ENCODE measurements at regions not wholly inside any gene's neighbourhood (a gene's known extent, or its start where the extent isn't known, plus 50 kb on each side); places are given as distances from the start of the nearest gene placed in this dataset.

DNA sequence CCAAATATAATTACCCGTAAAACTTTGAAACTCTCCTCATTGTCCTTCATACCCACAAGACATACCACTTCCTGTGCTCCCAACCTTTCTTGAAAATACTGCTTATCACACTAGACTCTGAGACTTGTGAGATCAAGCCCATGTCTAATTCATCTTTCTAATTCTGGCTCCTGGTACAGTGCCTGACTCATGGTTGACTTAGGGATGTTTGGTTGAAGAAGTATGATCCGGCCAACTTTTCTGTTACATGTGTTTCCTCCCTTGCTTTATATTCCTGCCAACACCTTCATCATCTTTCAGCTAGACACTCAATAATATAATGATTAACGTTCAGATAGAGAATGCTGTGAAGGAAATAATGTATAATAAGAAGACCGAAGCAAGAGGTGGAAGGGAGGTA is 58.2 kb downstream of the MEX3B start:
- Mint-ChIP-seq H3K27me3 (peaks cover 7% of the 10 kb centered on the region), H3K9me3 (peaks cover 0 to 10% (median 4%) of the 10 kb centered on the region in 3 donors), H3K27ac (no peak overlapping the region), H3K36me3 (no peaks in the 10 kb centered on the region), H3K4me3 (no peak overlapping the region), H3K4me1 (peaks cover 0 to 1% (median 0%) of the 10 kb centered on the region in 3 donors)

GRCh38 chr15:81983497-81983896 is 62.3 kb downstream of the MEX3B start:
- Mint-ChIP-seq H3K27me3 (peaks cover 5% of the 10 kb centered on the region), H3K9me3 (peaks cover 0 to 9% (median 6%) of the 10 kb centered on the region in 3 donors)

DNA sequence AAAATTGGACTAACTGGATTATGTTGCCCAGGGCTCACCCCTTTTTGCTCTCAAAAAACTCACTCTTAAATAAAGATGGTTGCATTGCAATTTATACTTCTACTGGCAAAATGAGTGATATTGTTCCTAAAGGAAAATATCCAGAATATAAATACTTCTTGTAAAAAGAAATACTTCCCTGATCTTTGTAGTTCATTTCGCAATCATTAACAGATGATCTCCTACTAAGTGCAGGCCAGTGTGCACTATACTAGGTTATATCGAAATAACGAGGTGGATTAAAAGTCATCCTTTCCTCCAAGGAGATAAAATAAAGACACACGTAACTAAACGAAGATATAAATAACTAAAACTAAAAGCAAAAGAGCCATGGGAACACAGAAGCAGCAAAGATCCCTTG is 63.0 kb downstream of the MEX3B start:
- no peak overlapping the region for H3K4me3 Mint-ChIP-seq
- H3K27ac Mint-ChIP-seq, result no peak overlapping the region
- peaks cover 0 to 1% (median 0%) of the 10 kb centered on the region in 3 donors for H3K4me1 Mint-ChIP-seq
- H3K36me3 Mint-ChIP-seq, result no peaks in the 10 kb centered on the region
- peaks cover 5% of the 10 kb centered on the region for H3K27me3 Mint-ChIP-seq
- H3K9me3 Mint-ChIP-seq, result peaks cover 1 to 16% (median 7%) of the 10 kb centered on the region in 3 donors

More at GRCh38 chr15:81983497-81983896, 62.3 kb downstream of the MEX3B start:
- Mint-ChIP-seq H3K4me1 (peaks cover 0 to 1% (median 0%) of the 10 kb centered on the region in 3 donors), H3K4me3 (no peak overlapping the region), H3K27ac (no peak overlapping the region), H3K36me3 (no peaks in the 10 kb centered on the region)

- peaks cover 2% of the 10 kb centered on the region for H3K27me3 Mint-ChIP-seq
- peaks cover 4 to 19% (median 12%) of the 10 kb centered on the region in 3 donors for H3K9me3 Mint-ChIP-seq
- H3K4me1 Mint-ChIP-seq, result peaks cover 0 to 1% (median 0%) of the 10 kb centered on the region in 3 donors
- no peak overlapping the region for H3K4me3 Mint-ChIP-seq
- H3K36me3 Mint-ChIP-seq, result no peaks in the 10 kb centered on the region
- no peak overlapping the region for H3K27ac Mint-ChIP-seq
Measured at GRCh38 chr15:81981908-81982307, 63.9 kb downstream of the MEX3B start.

- no peak overlapping the region for H3K27ac Mint-ChIP-seq
- H3K4me1 Mint-ChIP-seq, result no peaks in the 10 kb centered on the region
- no peaks in the 10 kb centered on the region for H3K27me3 Mint-ChIP-seq
- no peaks in the 10 kb centered on the region for H3K36me3 Mint-ChIP-seq
- no peak overlapping the region for H3K4me3 Mint-ChIP-seq
- peaks cover 11 to 28% (median 17%) of the 10 kb centered on the region in 3 donors for H3K9me3 Mint-ChIP-seq
Measured at GRCh38 chr15:81977464-81977863, 68.4 kb downstream of the MEX3B start.

GRCh38 chr15:81968691-81969090 is 77.1 kb downstream of the MEX3B start:
- H3K27ac Mint-ChIP-seq, result no peak overlapping the region
- H3K9me3 Mint-ChIP-seq, result peaks cover 4 to 11% (median 6%) of the 10 kb centered on the region in 3 donors
- no peak overlapping the region for H3K4me3 Mint-ChIP-seq

DNA sequence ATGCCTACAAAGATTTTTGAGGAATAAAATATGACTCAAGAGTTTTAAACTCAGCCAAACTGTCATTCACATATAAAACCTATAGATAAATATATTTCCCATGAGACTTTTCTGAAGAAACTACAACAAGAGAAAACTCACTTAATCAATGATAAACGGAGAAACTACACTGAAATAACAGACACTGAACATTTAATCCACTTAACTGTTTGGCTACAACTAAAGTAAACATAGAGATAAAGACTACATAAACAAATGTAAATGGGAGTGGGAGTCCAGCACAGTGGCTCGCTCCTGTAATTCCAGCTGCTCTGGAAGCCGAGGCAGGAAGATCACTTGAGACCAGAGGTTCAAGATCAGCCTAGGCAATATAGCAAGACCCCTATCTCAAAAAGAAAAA is 79.2 kb downstream of the MEX3B start:
- no peak overlapping the region for H3K27ac Mint-ChIP-seq
- no peaks in the 10 kb centered on the region for H3K4me1 Mint-ChIP-seq
- peaks cover 2 to 9% (median 3%) of the 10 kb centered on the region in 3 donors for H3K9me3 Mint-ChIP-seq
- H3K4me3 Mint-ChIP-seq, result no peak overlapping the region
- no peaks in the 10 kb centered on the region for H3K36me3 Mint-ChIP-seq
- H3K27me3 Mint-ChIP-seq, result peaks cover 1% of the 10 kb centered on the region

More at GRCh38 chr15:81968691-81969090, 77.1 kb downstream of the MEX3B start:
- Mint-ChIP-seq H3K4me1 (no peaks in the 10 kb centered on the region), H3K36me3 (no peaks in the 10 kb centered on the region), H3K27me3 (peaks cover 1% of the 10 kb centered on the region)

GRCh38 chr15:81962482-81962881 is 83.3 kb downstream of the MEX3B start:
- H3K27ac Mint-ChIP-seq, result no peak overlapping the region
- no peaks in the 10 kb centered on the region for H3K36me3 Mint-ChIP-seq
- H3K4me1 Mint-ChIP-seq, result no peaks in the 10 kb centered on the region
- H3K4me3 Mint-ChIP-seq, result no peak overlapping the region
- H3K27me3 Mint-ChIP-seq, result peaks cover 2% of the 10 kb centered on the region
- peaks cover 2 to 3% (median 3%) of the 10 kb centered on the region in 3 donors for H3K9me3 Mint-ChIP-seq

DNA sequence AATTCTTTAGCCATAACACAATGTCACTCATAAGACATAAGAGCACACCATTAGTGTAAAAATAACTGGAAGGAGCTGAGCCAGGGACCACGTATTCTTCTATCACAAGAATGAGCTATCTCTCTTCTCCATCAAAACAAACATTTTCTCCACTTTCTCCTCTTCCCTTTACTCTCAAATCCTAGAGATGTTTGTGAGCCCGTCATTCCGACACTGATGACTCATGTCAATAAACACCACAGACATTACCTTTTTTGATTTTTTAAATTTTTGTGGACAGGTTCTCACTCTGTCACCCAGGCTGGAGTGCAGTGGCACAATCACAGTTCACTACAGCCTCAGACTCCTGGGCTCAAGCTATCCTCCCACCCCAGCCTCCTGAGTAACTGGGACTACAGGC is 86.6 kb downstream of the MEX3B start:
- no peaks in the 10 kb centered on the region for H3K4me1 Mint-ChIP-seq
- peaks cover 5% of the 10 kb centered on the region for H3K27me3 Mint-ChIP-seq
- H3K4me3 Mint-ChIP-seq, result no peak overlapping the region
- no peak overlapping the region for H3K27ac Mint-ChIP-seq
- peaks cover 0 to 2% (median 0%) of the 10 kb centered on the region in 3 donors for H3K9me3 Mint-ChIP-seq
- H3K36me3 Mint-ChIP-seq, result no peaks in the 10 kb centered on the region

GRCh38 chr15:81957698-81958097 is 88.1 kb downstream of the MEX3B start:
- Mint-ChIP-seq H3K27ac (no peak overlapping the region), H3K27me3 (peaks cover 9% of the 10 kb centered on the region), H3K9me3 (no peaks in the 10 kb centered on the region), H3K36me3 (no peaks in the 10 kb centered on the region), H3K4me1 (no peaks in the 10 kb centered on the region), H3K4me3 (no peak overlapping the region)

GRCh38 chr15:81955382-81956062 is 90.3 kb downstream of the MEX3B start:
- Mint-ChIP-seq H3K4me1 (no peaks in the 10 kb centered on the region), H3K36me3 (no peaks in the 10 kb centered on the region), H3K9me3 (no peaks in the 10 kb centered on the region), H3K27ac (no peak overlapping the region), H3K27me3 (peaks cover 10% of the 10 kb centered on the region), H3K4me3 (no peak overlapping the region)

- no peaks in the 10 kb centered on the region for H3K9me3 Mint-ChIP-seq
- H3K4me1 Mint-ChIP-seq, result no peaks in the 10 kb centered on the region
- H3K27me3 Mint-ChIP-seq, result peaks cover 10% of the 10 kb centered on the region
- H3K4me3 Mint-ChIP-seq, result no peak overlapping the region
- no peaks in the 10 kb centered on the region for H3K36me3 Mint-ChIP-seq
- H3K27ac Mint-ChIP-seq, result no peak overlapping the region
Measured at GRCh38 chr15:81954158-81954783, 91.5 kb downstream of the MEX3B start.

DNA sequence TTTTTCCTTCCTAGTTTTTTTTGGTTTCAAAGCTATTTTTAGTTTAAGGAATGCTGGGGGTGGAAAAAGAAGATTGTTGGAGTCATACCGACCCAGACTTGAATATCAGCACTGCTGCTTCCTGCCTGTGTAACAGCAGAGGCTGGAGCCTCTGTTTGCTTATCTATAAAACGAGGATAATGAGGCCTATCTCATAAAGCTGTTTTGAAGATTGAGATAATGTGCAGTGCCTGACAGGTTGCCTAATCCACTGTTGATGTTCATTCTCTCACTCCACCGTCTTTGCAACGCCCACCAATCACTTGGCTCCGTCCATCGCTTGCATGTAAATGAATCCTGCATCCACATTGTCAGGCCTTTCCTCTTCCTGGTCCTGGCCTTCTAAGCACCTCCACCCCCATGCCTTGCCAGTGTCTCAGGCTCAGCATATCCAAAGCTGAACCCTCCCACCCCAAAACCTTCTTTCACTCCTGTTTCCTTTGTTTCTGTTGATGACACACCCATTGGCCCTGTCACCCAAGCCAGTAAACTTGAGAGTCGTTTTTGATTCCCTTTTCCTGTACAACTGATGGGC is 94.9 kb downstream of the MEX3B start:
- H3K4me1 Mint-ChIP-seq, result peaks cover 0 to 2% (median 0%) of the 10 kb centered on the region in 3 donors
- no peak overlapping the region for H3K4me3 Mint-ChIP-seq
- peaks cover 0 to 2% (median 0%) of the 10 kb centered on the region in 3 donors for H3K9me3 Mint-ChIP-seq
- no peak overlapping the region for H3K27ac Mint-ChIP-seq
- H3K36me3 Mint-ChIP-seq, result no peaks in the 10 kb centered on the region
- H3K27me3 Mint-ChIP-seq, result peaks cover 7% of the 10 kb centered on the region

DNA sequence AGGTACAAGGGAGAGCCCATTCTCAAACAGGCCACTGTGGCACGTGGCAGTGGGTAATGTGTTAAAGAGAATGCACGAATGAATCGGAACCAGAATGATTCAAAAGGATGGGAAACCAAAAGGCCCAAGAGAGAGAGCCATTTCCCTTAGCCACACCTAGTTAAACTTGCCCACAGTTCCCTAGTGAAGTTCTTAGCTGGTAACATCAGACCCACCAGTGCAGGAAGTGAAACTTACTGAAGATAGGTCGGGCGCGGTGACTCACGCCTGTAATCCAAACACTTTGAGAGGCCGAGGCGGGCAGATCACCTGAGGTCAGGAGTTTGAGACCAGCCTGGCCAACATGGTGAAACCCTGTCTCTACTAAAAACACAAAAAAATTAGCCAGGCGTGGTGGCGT is 97.1 kb downstream of the MEX3B start:
- peaks cover 0 to 2% (median 0%) of the 10 kb centered on the region in 3 donors for H3K4me1 Mint-ChIP-seq
- H3K27me3 Mint-ChIP-seq, result peaks cover 5% of the 10 kb centered on the region

DNA sequence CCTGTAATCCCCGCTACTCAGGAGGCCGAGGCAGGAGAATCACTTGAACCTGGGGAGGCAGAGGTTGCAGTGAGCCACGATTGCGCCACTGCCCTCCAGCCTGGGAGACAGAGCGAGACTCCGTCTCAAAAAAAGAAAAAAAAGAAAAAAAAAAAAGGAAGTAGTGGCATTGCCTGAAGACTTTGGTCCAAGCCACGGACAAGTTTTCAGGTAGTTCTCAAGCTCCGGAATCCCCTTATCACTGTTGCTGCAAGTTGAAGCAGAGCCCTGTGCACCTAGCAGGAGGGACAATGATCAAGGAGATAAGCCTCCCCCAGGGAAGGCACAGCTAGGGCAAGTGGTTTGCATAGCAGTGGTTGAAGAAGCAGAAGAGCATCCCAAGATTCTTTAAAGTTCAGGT is 97.6 kb downstream of the MEX3B start:
- no peak overlapping the region for H3K4me3 Mint-ChIP-seq
- peak overlapping the region in 1 of 3 donors; percentile 14 for H3K27ac Mint-ChIP-seq
- H3K27me3 Mint-ChIP-seq, result peaks cover 5% of the 10 kb centered on the region
- no peaks in the 10 kb centered on the region for H3K36me3 Mint-ChIP-seq
- H3K9me3 Mint-ChIP-seq, result peaks cover 0 to 3% (median 0%) of the 10 kb centered on the region in 3 donors
- H3K4me1 Mint-ChIP-seq, result peaks cover 0 to 2% (median 0%) of the 10 kb centered on the region in 3 donors

More for the DNA sequence above, 97.1 kb downstream of the MEX3B start:
- H3K36me3 Mint-ChIP-seq, result no peaks in the 10 kb centered on the region
- H3K9me3 Mint-ChIP-seq, result peaks cover 0 to 3% (median 0%) of the 10 kb centered on the region in 3 donors
- H3K27ac Mint-ChIP-seq, result peak overlapping the region in 1 of 3 donors; percentile 14
- no peak overlapping the region for H3K4me3 Mint-ChIP-seq
